SU-DHL-6 (cell line): ENCODE measurements at regions not wholly inside any gene's neighbourhood (a gene's known extent, or its start where the extent isn't known, plus 50 kb on each side); places are given as distances from the start of the nearest gene placed in this dataset.

Source experiments
- EZH2phosphoT487 ChIP-seq: fragments of 200-600 bp; sonication (generic), shearing (Covaris generic); conservative IDR thresholded peaks from 2 replicates; pipeline ENCODE4 v1.6.1; 2018; ENCODE audit warnings: mild to moderate bottlenecking, antibody characterized with exemption, low read length, moderate library complexity, mixed read lengths
- TF ChIP-seq, protein P1 (sequence below): fragments of 200-600 bp; sonication (generic); IDR thresholded peaks from one replicate; pipeline ENCODE4 v1.5.1; 2017; ENCODE audit warnings: antibody characterized with exemption, mild to moderate bottlenecking, low read length, moderate library complexity; ENCODE audit not compliant: insufficient read depth, poor library complexity, severe bottlenecking

DNA sequence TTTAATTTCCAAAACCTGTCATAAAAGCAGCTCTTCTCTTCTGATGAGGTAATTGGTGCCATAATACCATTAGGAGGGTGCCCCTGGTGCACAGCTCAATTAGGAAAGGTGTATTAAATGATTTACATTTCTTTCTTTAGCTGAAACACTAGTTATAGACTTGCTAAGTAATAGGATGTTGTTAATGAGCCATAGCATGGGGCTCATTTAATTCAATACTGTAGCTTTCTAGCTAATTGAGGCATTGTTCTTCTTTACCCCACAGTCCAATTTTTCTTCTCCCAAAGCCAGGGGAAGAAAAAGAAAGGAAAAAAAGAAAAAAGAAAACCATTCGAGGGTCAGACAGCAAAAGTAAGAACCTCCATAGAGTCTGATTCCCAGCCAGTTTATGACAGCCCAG, 164.0 kb upstream of the HES1 start:
- TF ChIP-seq, protein P1, sequence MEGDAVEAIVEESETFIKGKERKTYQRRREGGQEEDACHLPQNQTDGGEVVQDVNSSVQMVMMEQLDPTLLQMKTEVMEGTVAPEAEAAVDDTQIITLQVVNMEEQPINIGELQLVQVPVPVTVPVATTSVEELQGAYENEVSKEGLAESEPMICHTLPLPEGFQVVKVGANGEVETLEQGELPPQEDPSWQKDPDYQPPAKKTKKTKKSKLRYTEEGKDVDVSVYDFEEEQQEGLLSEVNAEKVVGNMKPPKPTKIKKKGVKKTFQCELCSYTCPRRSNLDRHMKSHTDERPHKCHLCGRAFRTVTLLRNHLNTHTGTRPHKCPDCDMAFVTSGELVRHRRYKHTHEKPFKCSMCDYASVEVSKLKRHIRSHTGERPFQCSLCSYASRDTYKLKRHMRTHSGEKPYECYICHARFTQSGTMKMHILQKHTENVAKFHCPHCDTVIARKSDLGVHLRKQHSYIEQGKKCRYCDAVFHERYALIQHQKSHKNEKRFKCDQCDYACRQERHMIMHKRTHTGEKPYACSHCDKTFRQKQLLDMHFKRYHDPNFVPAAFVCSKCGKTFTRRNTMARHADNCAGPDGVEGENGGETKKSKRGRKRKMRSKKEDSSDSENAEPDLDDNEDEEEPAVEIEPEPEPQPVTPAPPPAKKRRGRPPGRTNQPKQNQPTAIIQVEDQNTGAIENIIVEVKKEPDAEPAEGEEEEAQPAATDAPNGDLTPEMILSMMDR = no peak
- no peak for TF ChIP-seq EZH2phosphoT487
